ENCODE measurements at regions not wholly inside any gene's neighbourhood (a gene's known extent, or its start where the extent isn't known, plus 50 kb on each side); places are given as distances from the start of the nearest gene placed in this dataset.

GRCh38 chr11:25949918-25950317 lies 382.0 kb upstream of the ANO3 start:
- no peaks in the 10 kb centered on the region for H3K27me3 ChIP-seq (ENCODE audit: control insufficient read depth, insufficient read depth, low read length)
- no peaks in the 10 kb centered on the region for H3K36me3 ChIP-seq (ENCODE audit: control insufficient read depth, insufficient read depth, low read length)
- DNase-seq (ENCODE audit: low read depth): no peak
- CTCF ChIA-PET: no interaction called here
- POLR2A ChIA-PET: no interaction called here
- TF ChIP-seq CTCF (IDR thresholded peaks at IDR 0.05; ENCODE audit: insufficient read depth, low read depth, low read length): no peak
- no peak overlapping the region for H3K4me3 ChIP-seq (ENCODE audit: low read depth, low read length)

- Histone ChIP-seq H3K27me3 (ENCODE audit: control insufficient read depth, insufficient read depth, low read length) (no peaks in the 10 kb centered on the region), H3K4me3 (ENCODE audit: low read depth, low read length) (no peak overlapping the region), H3K36me3 (ENCODE audit: control insufficient read depth, insufficient read depth, low read length) (no peaks in the 10 kb centered on the region)
- POLR2A ChIA-PET: no interaction called here
- no peak for TF ChIP-seq CTCF (IDR thresholded peaks at IDR 0.05; ENCODE audit: insufficient read depth, low read depth, low read length)
- DNase-seq (ENCODE audit: low read depth): no peak
- CTCF ChIA-PET: no interaction called here
Measured at GRCh38 chr11:25953006-25953405, 378.9 kb upstream of the ANO3 start.

- CTCF ChIA-PET: interaction anchor here (0.7 kb wide), 1 partner anchor 270 kb away, joined by 3 read pairs; no protein-coding TSS in a partner anchor
- H3K36me3 ChIP-seq (ENCODE audit: control insufficient read depth, insufficient read depth, low read length): no peaks in the 10 kb centered on the region
- no peak overlapping the region for H3K4me3 ChIP-seq (ENCODE audit: low read depth, low read length)
- POLR2A ChIA-PET: no interaction called here
- no peak for DNase-seq (ENCODE audit: low read depth)
- H3K27me3 ChIP-seq (ENCODE audit: control insufficient read depth, insufficient read depth, low read length): no peaks in the 10 kb centered on the region
- no peak for TF ChIP-seq CTCF (IDR thresholded peaks at IDR 0.05; ENCODE audit: insufficient read depth, low read depth, low read length)
Measured at GRCh38 chr11:25958045-25958444, 373.9 kb upstream of the ANO3 start.

GRCh38 chr11:25961539-25961938 lies 370.4 kb upstream of the ANO3 start:
- no peak for TF ChIP-seq CTCF (IDR thresholded peaks at IDR 0.05; ENCODE audit: insufficient read depth, low read depth, low read length)
- no peak for DNase-seq (ENCODE audit: low read depth)
- POLR2A ChIA-PET: no interaction called here

GRCh38 chr11:25970726-25971508 lies 361.0 kb upstream of the ANO3 start:
- Histone ChIP-seq H3K36me3 (ENCODE audit: control insufficient read depth, insufficient read depth, low read length) (no peaks in the 10 kb centered on the region), H3K4me3 (ENCODE audit: low read depth, low read length) (no peak overlapping the region), H3K27me3 (ENCODE audit: control insufficient read depth, insufficient read depth, low read length) (no peaks in the 10 kb centered on the region)
- CTCF ChIA-PET: no interaction called here
- POLR2A ChIA-PET: no interaction called here
- TF ChIP-seq CTCF (IDR thresholded peaks at IDR 0.05; ENCODE audit: insufficient read depth, low read depth, low read length): peak; percentile 18; the same call in 1 of the 2 replicates
- no peak for DNase-seq (ENCODE audit: low read depth)

More at GRCh38 chr11:25961539-25961938, 370.4 kb upstream of the ANO3 start:
- no peaks in the 10 kb centered on the region for H3K27me3 ChIP-seq (ENCODE audit: control insufficient read depth, insufficient read depth, low read length)
- CTCF ChIA-PET: no interaction called here
- no peak overlapping the region for H3K4me3 ChIP-seq (ENCODE audit: low read depth, low read length)
- no peaks in the 10 kb centered on the region for H3K36me3 ChIP-seq (ENCODE audit: control insufficient read depth, insufficient read depth, low read length)
